Neural cell (in vitro differentiated cells): ENCODE measurements at regions not wholly inside any gene's neighbourhood (a gene's known extent, or its start where the extent isn't known, plus 50 kb on each side); places are given as distances from the start of the nearest gene placed in this dataset.

ENCODE experiments used
- EP300 ChIP-seq: fragments of 450-650 bp; conservative IDR thresholded peaks from 2 replicates; pipeline ENCODE4 v1.6.1; 2014; ENCODE audit warnings: antibody characterized with exemption, mild to moderate bottlenecking, moderate library complexity; ENCODE audit not compliant: poor library complexity, severe bottlenecking
- MXI1 ChIP-seq: fragments of 450-650 bp; conservative IDR thresholded peaks from 2 replicates; pipeline ENCODE4 v1.6.1; 2014; ENCODE audit warnings: antibody characterized with exemption, mild to moderate bottlenecking; ENCODE audit not compliant: poor library complexity, severe bottlenecking
- RAD21 ChIP-seq: fragments of 450-650 bp; conservative IDR thresholded peaks from 2 replicates; pipeline ENCODE4 v1.6.1; 2014; ENCODE audit warnings: antibody characterized with exemption, mild to moderate bottlenecking, moderate library complexity
- TF ChIP-seq, protein P1 (sequence below): fragments of 450-650 bp; IDR thresholded peaks from 2 replicates; pipeline ENCODE4 v1.5.1; 2014; ENCODE audit warnings: antibody characterized with exemption, mild to moderate bottlenecking, moderate library complexity; ENCODE audit not compliant: poor library complexity, severe bottlenecking
- TF ChIP-seq, protein P2 (sequence below): IDR thresholded peaks from 2 replicates; pipeline ENCODE4 v1.6.1; 2012; ENCODE audit warnings: borderline replicate concordance

DNA sequence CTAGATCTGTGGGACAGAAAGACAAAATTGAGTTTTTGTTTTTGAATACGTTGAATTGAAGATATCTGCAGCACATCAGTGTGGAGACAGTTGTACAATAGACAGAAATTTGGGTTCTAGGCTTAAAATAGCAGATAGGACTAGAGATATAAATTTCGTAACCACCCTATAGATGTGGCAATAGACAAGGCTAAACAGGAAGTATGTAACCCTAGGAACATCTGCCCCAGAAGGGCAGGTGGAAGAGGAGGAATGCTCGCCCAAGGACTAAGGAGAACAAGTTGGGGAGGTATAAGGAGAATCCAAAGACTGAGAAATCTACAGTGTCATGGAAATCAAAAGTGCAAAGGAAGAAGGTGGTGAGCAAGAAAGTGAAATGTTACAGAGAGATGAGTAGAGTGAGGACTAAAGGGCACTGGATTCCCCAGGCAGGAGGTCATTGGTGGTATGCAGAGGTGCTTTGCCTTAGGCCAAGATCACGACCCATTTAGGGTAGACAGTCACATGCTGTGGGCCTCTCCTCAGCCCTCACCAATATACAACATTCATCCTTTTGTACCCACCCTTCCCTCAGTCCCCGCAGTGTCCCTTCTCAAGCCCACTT, 109.1 kb upstream of the ELL2 start:
- TF ChIP-seq, protein P1, sequence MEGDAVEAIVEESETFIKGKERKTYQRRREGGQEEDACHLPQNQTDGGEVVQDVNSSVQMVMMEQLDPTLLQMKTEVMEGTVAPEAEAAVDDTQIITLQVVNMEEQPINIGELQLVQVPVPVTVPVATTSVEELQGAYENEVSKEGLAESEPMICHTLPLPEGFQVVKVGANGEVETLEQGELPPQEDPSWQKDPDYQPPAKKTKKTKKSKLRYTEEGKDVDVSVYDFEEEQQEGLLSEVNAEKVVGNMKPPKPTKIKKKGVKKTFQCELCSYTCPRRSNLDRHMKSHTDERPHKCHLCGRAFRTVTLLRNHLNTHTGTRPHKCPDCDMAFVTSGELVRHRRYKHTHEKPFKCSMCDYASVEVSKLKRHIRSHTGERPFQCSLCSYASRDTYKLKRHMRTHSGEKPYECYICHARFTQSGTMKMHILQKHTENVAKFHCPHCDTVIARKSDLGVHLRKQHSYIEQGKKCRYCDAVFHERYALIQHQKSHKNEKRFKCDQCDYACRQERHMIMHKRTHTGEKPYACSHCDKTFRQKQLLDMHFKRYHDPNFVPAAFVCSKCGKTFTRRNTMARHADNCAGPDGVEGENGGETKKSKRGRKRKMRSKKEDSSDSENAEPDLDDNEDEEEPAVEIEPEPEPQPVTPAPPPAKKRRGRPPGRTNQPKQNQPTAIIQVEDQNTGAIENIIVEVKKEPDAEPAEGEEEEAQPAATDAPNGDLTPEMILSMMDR: no peak
- TF ChIP-seq, protein P2, sequence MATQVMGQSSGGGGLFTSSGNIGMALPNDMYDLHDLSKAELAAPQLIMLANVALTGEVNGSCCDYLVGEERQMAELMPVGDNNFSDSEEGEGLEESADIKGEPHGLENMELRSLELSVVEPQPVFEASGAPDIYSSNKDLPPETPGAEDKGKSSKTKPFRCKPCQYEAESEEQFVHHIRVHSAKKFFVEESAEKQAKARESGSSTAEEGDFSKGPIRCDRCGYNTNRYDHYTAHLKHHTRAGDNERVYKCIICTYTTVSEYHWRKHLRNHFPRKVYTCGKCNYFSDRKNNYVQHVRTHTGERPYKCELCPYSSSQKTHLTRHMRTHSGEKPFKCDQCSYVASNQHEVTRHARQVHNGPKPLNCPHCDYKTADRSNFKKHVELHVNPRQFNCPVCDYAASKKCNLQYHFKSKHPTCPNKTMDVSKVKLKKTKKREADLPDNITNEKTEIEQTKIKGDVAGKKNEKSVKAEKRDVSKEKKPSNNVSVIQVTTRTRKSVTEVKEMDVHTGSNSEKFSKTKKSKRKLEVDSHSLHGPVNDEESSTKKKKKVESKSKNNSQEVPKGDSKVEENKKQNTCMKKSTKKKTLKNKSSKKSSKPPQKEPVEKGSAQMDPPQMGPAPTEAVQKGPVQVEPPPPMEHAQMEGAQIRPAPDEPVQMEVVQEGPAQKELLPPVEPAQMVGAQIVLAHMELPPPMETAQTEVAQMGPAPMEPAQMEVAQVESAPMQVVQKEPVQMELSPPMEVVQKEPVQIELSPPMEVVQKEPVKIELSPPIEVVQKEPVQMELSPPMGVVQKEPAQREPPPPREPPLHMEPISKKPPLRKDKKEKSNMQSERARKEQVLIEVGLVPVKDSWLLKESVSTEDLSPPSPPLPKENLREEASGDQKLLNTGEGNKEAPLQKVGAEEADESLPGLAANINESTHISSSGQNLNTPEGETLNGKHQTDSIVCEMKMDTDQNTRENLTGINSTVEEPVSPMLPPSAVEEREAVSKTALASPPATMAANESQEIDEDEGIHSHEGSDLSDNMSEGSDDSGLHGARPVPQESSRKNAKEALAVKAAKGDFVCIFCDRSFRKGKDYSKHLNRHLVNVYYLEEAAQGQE: no peak
- TF ChIP-seq EP300: no peak
- no peak for TF ChIP-seq MXI1
- TF ChIP-seq RAD21: no peak
